A549 (cell line): ENCODE measurements at regions not wholly inside any gene's neighbourhood (a gene's known extent, or its start where the extent isn't known, plus 50 kb on each side); places are given as distances from the start of the nearest gene placed in this dataset.

Experiments
- ATAC-seq, 2 experiments: fragments of 200-7000 bp in 1 of 2; fragments of >200 bp in 1 of 2; cut with Nextera tagmentation in 1 of 2; cut with Tn5 transposase in 1 of 2; 3 replicates each; pipeline versions ENCODE4 v1.8.0 to v1.9.1; 2018 to 2020; ENCODE audit warnings: mild to moderate bottlenecking in 1 of 2, moderate library complexity in 1 of 2
- CTCF ChIA-PET: fragments of 300-600 bp; sonication (Branson Sonifier 250); formaldehyde crosslinking; extraction: SDS; loops from one replicate; lab custom pipeline; 2021; ENCODE audit warnings: antibody characterized with exemption, inconsistent platforms; lab: Yijun Ruan, JAX
- POLR2A ChIA-PET: fragments of 350-600 bp; formaldehyde crosslinking; extraction: SDS; loops from one replicate; lab custom pipeline; 2021; ENCODE audit warnings: antibody characterized with exemption, inconsistent platforms; lab: Yijun Ruan, JAX
- DNase-seq, 2 experiments: peaks; one replicate each; pipeline versions ENCODE4 v3.0.0 to v3.0.0-alpha.2; 2011 to 2016; ENCODE audit warnings: low read depth in 1 of 2, low spot score in 1 of 2
- FAIRE-seq: peaks from 2 replicates; lab custom pipeline; 2011; peaks lifted over from hg19 to GRCh38; lab: Jason Lieb, UNC
- H3K27ac ChIP-seq, 2 experiments: fragments of >200 bp; sonication (Bioruptor Twin); formaldehyde crosslinking; 3 replicates each; pipeline ENCODE4 v1.5.1; 2016 to 2017
- H3K4me1 ChIP-seq: fragments of >200 bp; sonication (Bioruptor Twin); formaldehyde crosslinking; 3 replicates; pipeline ENCODE4 v1.6.1; 2016
- H3K4me2 ChIP-seq: fragments of >200 bp; sonication (Bioruptor Twin); formaldehyde crosslinking; 3 replicates; pipeline ENCODE4 v1.6.1; 2016
- H3K4me3 ChIP-seq: fragments of >200 bp; sonication (Bioruptor Twin); formaldehyde crosslinking; 3 replicates; pipeline ENCODE4 v1.5.1; 2016
- H3K9me3 ChIP-seq: fragments of >200 bp; sonication (Bioruptor Twin); formaldehyde crosslinking; 3 replicates; pipeline ENCODE4 v1.6.1; 2016
- ATOH8 ChIP-seq: fragments of 250-450 bp; sonication (Bioruptor Pico); IDR thresholded peaks from 2 replicates; pipeline ENCODE4 v1.5.0; 2020; ENCODE audit warnings: low read depth, mild to moderate bottlenecking, moderate library complexity
- CHD2 ChIP-seq: fragments of 150-350 bp; IDR thresholded peaks from 2 replicates; pipeline ENCODE4 v1.6.1; 2014; ENCODE audit warnings: low read length; ENCODE audit not compliant: partially characterized antibody
- CHD4 ChIP-seq: fragments of 200-600 bp; sonication (generic); IDR thresholded peaks from 2 replicates; pipeline ENCODE4 v1.6.1; 2016; ENCODE audit warnings: antibody characterized with exemption, mild to moderate bottlenecking, borderline replicate concordance
- EHF ChIP-seq: fragments of 250-450 bp; sonication (Bioruptor Pico); IDR thresholded peaks from 2 replicates; pipeline ENCODE4 v1.5.0; 2020; ENCODE audit warnings: mild to moderate bottlenecking
- FOSB ChIP-seq: fragments of 250-450 bp; sonication (Bioruptor Pico); IDR thresholded peaks from 2 replicates; pipeline ENCODE4 v1.5.0; 2020; ENCODE audit warnings: mild to moderate bottlenecking, moderate library complexity
- FOXS1 ChIP-seq: fragments of 250-450 bp; sonication (Bioruptor Pico); IDR thresholded peaks from 2 replicates; pipeline ENCODE4 v1.5.0; 2020; ENCODE audit warnings: mild to moderate bottlenecking, moderate library complexity
- GATA3 ChIP-seq: IDR thresholded peaks from 2 replicates; pipeline ENCODE4 v1.6.1; 2012; ENCODE audit warnings: borderline replicate concordance
- HOXB5 ChIP-seq: fragments of 250-450 bp; sonication (Bioruptor Pico); IDR thresholded peaks from 2 replicates; pipeline ENCODE4 v1.5.0; 2020; ENCODE audit warnings: mild to moderate bottlenecking, moderate library complexity
- MAX ChIP-seq: IDR thresholded peaks from 2 replicates; pipeline ENCODE4 v1.6.1; 2012
- NPAS2 ChIP-seq: fragments of 250-450 bp; sonication (Bioruptor Pico); IDR thresholded peaks from 2 replicates; pipeline ENCODE4 v1.8.0; 2022; ENCODE audit warnings: mild to moderate bottlenecking, moderate library complexity, borderline replicate concordance
- PHF8 ChIP-seq: fragments of 200-600 bp; sonication (generic); IDR thresholded peaks from 2 replicates; pipeline ENCODE4 v1.6.1; 2016; ENCODE audit warnings: low read depth, mild to moderate bottlenecking, antibody characterized with exemption, moderate library complexity, borderline replicate concordance
- RAD21 ChIP-seq, 2 experiments: fragments of >200 bp in 1 of 2; sonication (Bioruptor Twin) in 1 of 2; formaldehyde crosslinking in 1 of 2; IDR thresholded peaks in 1 of 2; conservative IDR thresholded peaks in 1 of 2; 2 replicates in 1 of 2; 3 replicates in 1 of 2; pipeline ENCODE4 v1.6.1; 2012 to 2018; ENCODE audit warnings: inconsistent platforms in 1 of 2
- RARB ChIP-seq: fragments of 250-450 bp; sonication (Bioruptor Pico); IDR thresholded peaks from 2 replicates; pipeline ENCODE4 v1.8.0; 2021; ENCODE audit warnings: mild to moderate bottlenecking, moderate library complexity
- REST ChIP-seq: fragments of 200-600 bp; sonication (generic); IDR thresholded peaks from 2 replicates; pipeline ENCODE4 v1.6.1; 2016; ENCODE audit warnings: antibody characterized with exemption, mild to moderate bottlenecking, moderate library complexity
- RFX5 ChIP-seq: fragments of 450-650 bp; IDR thresholded peaks from 2 replicates; pipeline ENCODE4 v1.7.1; 2014; ENCODE audit warnings: antibody characterized with exemption, mild to moderate bottlenecking, moderate library complexity
- WGBS: methylation state at CpG from one replicate; pipeline ENCODE4 v1.1.6; 2017; ENCODE audit errors: missing lambda C conversion rate; 5-methylcytosine and 5-hydroxymethylcytosine counted together
- TF ChIP-seq, protein P1 (sequence below): fragments of 450-650 bp; IDR thresholded peaks from 2 replicates; pipeline ENCODE4 v1.6.1; 2014; ENCODE audit warnings: antibody characterized with exemption
- TF ChIP-seq, protein P2 (sequence below): IDR thresholded peaks from 2 replicates; pipeline ENCODE4 v1.6.1; 2012

GRCh38 chr21:19712441-19712840, 1285.8 kb upstream of the NCAM2 start (continued):
- TF ChIP-seq ATOH8 (CRISPR knock-in tag) (no peak), PHF8 (no peak), RAD21 (conservative IDR thresholded peaks at IDR 0.05 in 1 of 2, IDR thresholded peaks at IDR 0.05 in 1 of 2) (no peak), NPAS2 (CRISPR knock-in tag) (no peak), GATA3 (no peak)

DNA sequence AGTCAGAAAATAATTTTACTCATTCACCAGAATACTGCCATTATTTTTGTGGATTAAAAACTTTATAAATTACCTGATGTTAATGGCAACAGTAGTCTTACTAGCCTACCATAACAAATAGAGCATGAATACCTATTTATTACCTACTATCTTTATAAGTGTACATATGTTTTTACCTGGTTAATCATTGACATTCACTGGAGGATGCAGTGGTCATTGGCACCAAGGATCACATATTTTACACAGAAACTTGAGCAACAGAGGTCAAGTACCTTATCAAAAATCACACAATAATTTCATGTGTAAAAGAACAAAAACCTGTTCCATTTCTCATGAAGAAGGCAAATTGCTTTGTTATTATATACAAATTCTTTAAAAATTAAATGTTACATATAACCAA, 1284.9 kb upstream of the NCAM2 start:
- FAIRE-seq (no peak), DNase-seq (no peak), ATAC-seq (no peak)
- no peaks in the 10 kb centered on the region for H3K4me1 ChIP-seq
- no peak overlapping the region for H3K4me2 ChIP-seq
- TF ChIP-seq, protein P1, sequence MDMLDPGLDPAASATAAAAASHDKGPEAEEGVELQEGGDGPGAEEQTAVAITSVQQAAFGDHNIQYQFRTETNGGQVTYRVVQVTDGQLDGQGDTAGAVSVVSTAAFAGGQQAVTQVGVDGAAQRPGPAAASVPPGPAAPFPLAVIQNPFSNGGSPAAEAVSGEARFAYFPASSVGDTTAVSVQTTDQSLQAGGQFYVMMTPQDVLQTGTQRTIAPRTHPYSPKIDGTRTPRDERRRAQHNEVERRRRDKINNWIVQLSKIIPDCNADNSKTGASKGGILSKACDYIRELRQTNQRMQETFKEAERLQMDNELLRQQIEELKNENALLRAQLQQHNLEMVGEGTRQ: no peak
- TF ChIP-seq CHD2: no peak
- H3K9me3 ChIP-seq: no peaks in the 10 kb centered on the region
- no peak overlapping the region for H3K4me3 ChIP-seq
- H3K27ac ChIP-seq: no peak overlapping the region
- POLR2A ChIA-PET: no interaction called here
- CTCF ChIA-PET: no interaction called here

DNA sequence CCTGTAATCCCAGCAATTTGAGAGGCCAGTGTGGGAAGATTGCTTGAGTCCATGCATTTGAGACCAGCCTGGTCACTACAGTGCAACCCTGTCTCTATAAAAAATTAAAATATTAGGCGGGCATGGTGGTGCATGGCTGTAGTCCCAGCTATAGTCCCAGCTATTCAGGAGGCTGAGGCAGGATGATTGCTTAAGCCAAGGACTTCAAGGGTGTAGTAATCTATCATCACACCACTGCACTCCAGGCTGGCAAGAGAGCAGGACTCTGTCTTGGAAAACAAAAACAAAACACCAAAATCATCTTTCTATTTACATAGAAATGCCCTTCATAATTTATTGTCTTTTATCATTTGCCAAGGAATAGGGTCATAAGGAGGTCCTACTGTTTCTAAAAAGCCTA, 1274.1 kb upstream of the NCAM2 start:
- DNase-seq: no peak
- no peak for TF ChIP-seq GATA3
- no peak for TF ChIP-seq FOSB (CRISPR knock-in tag)
- no peak for TF ChIP-seq FOXS1
- TF ChIP-seq CHD4: no peak
- ChIA-PET CTCF (no interaction called here), POLR2A (no interaction called here)
- Histone ChIP-seq H3K4me3 (no peak overlapping the region), H3K4me1 (no peaks in the 10 kb centered on the region), H3K9me3 (no peaks in the 10 kb centered on the region), H3K27ac (no peak overlapping the region), H3K4me2 (no peak overlapping the region)
- WGBS: 0% methylated on average over 1 of the region's 1 CpG
- ATAC-seq: no peak
- no peak for FAIRE-seq

- Histone ChIP-seq H3K4me2 (no peak overlapping the region), H3K9me3 (no peaks in the 10 kb centered on the region), H3K4me1 (no peaks in the 10 kb centered on the region), H3K27ac (no peak overlapping the region), H3K4me3 (no peak overlapping the region)
- ATAC-seq: no peak
- 3% methylated on average over 2 of the region's 2 CpGs for WGBS
- DNase-seq: no peak
- POLR2A ChIA-PET: no interaction called here
- TF ChIP-seq RAD21 (conservative IDR thresholded peaks at IDR 0.05 in 1 of 2, IDR thresholded peaks at IDR 0.05 in 1 of 2) (no peak), MAX (no peak), REST (no peak), CHD4 (no peak), RARB (no peak), EHF (no peak), HOXB5 (CRISPR knock-in tag) (no peak), RFX5 (no peak)
- TF ChIP-seq, protein P2, sequence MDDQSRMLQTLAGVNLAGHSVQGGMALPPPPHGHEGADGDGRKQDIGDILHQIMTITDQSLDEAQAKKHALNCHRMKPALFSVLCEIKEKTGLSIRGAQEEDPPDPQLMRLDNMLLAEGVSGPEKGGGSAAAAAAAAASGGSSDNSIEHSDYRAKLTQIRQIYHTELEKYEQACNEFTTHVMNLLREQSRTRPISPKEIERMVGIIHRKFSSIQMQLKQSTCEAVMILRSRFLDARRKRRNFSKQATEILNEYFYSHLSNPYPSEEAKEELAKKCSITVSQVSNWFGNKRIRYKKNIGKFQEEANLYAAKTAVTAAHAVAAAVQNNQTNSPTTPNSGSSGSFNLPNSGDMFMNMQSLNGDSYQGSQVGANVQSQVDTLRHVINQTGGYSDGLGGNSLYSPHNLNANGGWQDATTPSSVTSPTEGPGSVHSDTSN: no peak
- no peak for FAIRE-seq
- CTCF ChIA-PET: no interaction called here
These were observed 1267.0 kb upstream of the NCAM2 start for GRCh38 chr21:19731251-19731650.
